Suprapubic skin (tissue), 4 donors: ENCODE measurements at regions not wholly inside any gene's neighbourhood (a gene's known extent, or its start where the extent isn't known, plus 50 kb on each side); places are given as distances from the start of the nearest gene placed in this dataset.

ENCODE experiments used
- DNase-seq, 2 donors: peaks; one replicate each; pipeline ENCODE4 v3.0.0-alpha.2; 2019; ENCODE audit warnings: low spot score in 2 of 2
- H3K27ac ChIP-seq: fragments of 200-600 bp; sonication (generic); one replicate; pipeline ENCODE4 v1.5.1; 2019
- H3K27me3 ChIP-seq: fragments of 200-600 bp; sonication (generic); one replicate; pipeline ENCODE4 v1.5.1; 2019
- H3K36me3 ChIP-seq: fragments of 200-600 bp; sonication (generic); one replicate; pipeline ENCODE4 v1.5.1; 2019
- H3K4me1 ChIP-seq: fragments of 200-600 bp; sonication (generic); one replicate; pipeline ENCODE4 v1.5.1; 2019
- H3K4me3 ChIP-seq: fragments of 200-600 bp; sonication (generic); one replicate; pipeline ENCODE4 v1.5.1; 2019; ENCODE audit warnings: mild to moderate bottlenecking
- H3K9me3 ChIP-seq: fragments of 200-600 bp; sonication (generic); one replicate; pipeline ENCODE4 v1.5.1; 2019
- CTCF ChIP-seq, 2 donors: fragments of 200-600 bp in 1 of 2; fragments of 450-650 bp in 1 of 2; sonication (generic) in 1 of 2; IDR thresholded peaks; one replicate each; pipeline ENCODE4 v1.5.1; 2016 to 2019; ENCODE audit warnings: antibody characterized with exemption in 2 of 2, mild to moderate bottlenecking in 1 of 2, moderate library complexity in 1 of 2
- EP300 ChIP-seq: sonication (generic); formaldehyde crosslinking; IDR thresholded peaks from one replicate; pipeline ENCODE4 v1.6.1; 2017; ENCODE audit warnings: antibody characterized with exemption
- POLR2A ChIP-seq, 2 donors: fragments of 450-650 bp; IDR thresholded peaks; one replicate each; pipeline ENCODE4 v1.6.1; 2017; ENCODE audit warnings: antibody characterized with exemption in 2 of 2, mild to moderate bottlenecking in 2 of 2, moderate library complexity in 2 of 2
- POLR2AphosphoS5 ChIP-seq, 3 donors: sonication (generic); formaldehyde crosslinking; IDR thresholded peaks; one replicate each; pipeline ENCODE4 v1.6.1; 2017; ENCODE audit warnings: antibody characterized with exemption in 3 of 3
- whole genome bisulfite sequencing: methylation state at CpG from one replicate; pipeline ENCODE4 v1.1.5; 2018; 5-methylcytosine and 5-hydroxymethylcytosine counted together

- DNase-seq = no peak
These were observed 573.5 kb upstream of the ZWINT start for GRCh38 chr10:56934515-56934914.

GRCh38 chr10:56928714-56929113 is 567.7 kb upstream of the ZWINT start:
- no peaks in the 10 kb centered on the region for H3K27me3 ChIP-seq
- 30% methylated on average over 1 of the region's 1 CpG for WGBS
- peaks cover 11% of the 10 kb centered on the region for H3K9me3 ChIP-seq
- no peak for DNase-seq
- TF ChIP-seq POLR2AphosphoS5 (IDR thresholded peaks at IDR 0.05) = no peak
- no peak for TF ChIP-seq EP300
- TF ChIP-seq POLR2A (IDR thresholded peaks at IDR 0.05) = no peak
- no peak for TF ChIP-seq CTCF (IDR thresholded peaks at IDR 0.05)
- no peak overlapping the region for H3K4me3 ChIP-seq
- H3K4me1 ChIP-seq = no peaks in the 10 kb centered on the region
- H3K36me3 ChIP-seq = no peaks in the 10 kb centered on the region
- no peak overlapping the region for H3K27ac ChIP-seq

More at GRCh38 chr10:56934515-56934914, 573.5 kb upstream of the ZWINT start:
- Histone ChIP-seq H3K36me3 (no peaks in the 10 kb centered on the region), H3K27ac (no peak overlapping the region), H3K9me3 (peaks cover 18% of the 10 kb centered on the region), H3K4me1 (no peaks in the 10 kb centered on the region), H3K4me3 (no peak overlapping the region), H3K27me3 (no peaks in the 10 kb centered on the region)
- WGBS = 76% methylated on average over 4 of the region's 4 CpGs
- TF ChIP-seq EP300 (no peak), POLR2A (IDR thresholded peaks at IDR 0.05) (no peak)

GRCh38 chr10:56927701-56928100 is 566.6 kb upstream of the ZWINT start:
- H3K9me3 ChIP-seq = peaks cover 11% of the 10 kb centered on the region
- DNase-seq = no peak
- no peak overlapping the region for H3K4me3 ChIP-seq
- 91% methylated on average over 2 of the region's 2 CpGs for WGBS
- no peaks in the 10 kb centered on the region for H3K4me1 ChIP-seq
- no peaks in the 10 kb centered on the region for H3K27me3 ChIP-seq
- H3K36me3 ChIP-seq = no peaks in the 10 kb centered on the region
- TF ChIP-seq POLR2A (IDR thresholded peaks at IDR 0.05) (no peak), CTCF (IDR thresholded peaks at IDR 0.05) (no peak), POLR2AphosphoS5 (IDR thresholded peaks at IDR 0.05) (no peak), EP300 (no peak)
- H3K27ac ChIP-seq = no peak overlapping the region

GRCh38 chr10:56920601-56921261 is 559.7 kb upstream of the ZWINT start:
- no peak overlapping the region for H3K27ac ChIP-seq
- TF ChIP-seq CTCF (IDR thresholded peaks at IDR 0.05) = no peak
- TF ChIP-seq EP300 = no peak
- no peak for TF ChIP-seq POLR2AphosphoS5 (IDR thresholded peaks at IDR 0.05)
- no peak for TF ChIP-seq POLR2A (IDR thresholded peaks at IDR 0.05)
- H3K9me3 ChIP-seq = peaks cover 5% of the 10 kb centered on the region
- no peaks in the 10 kb centered on the region for H3K4me1 ChIP-seq
- H3K36me3 ChIP-seq = no peaks in the 10 kb centered on the region
- no peak overlapping the region for H3K4me3 ChIP-seq
- DNase-seq = no peak
- no peaks in the 10 kb centered on the region for H3K27me3 ChIP-seq
- WGBS = 92% methylated on average over 11 of the region's 11 CpGs

- no peak for DNase-seq
- 73% methylated on average over 2 of the region's 2 CpGs for WGBS
These were observed 551.0 kb upstream of the ZWINT start for GRCh38 chr10:56912043-56912442.

More at GRCh38 chr10:56912043-56912442, 551.0 kb upstream of the ZWINT start:
- H3K9me3 ChIP-seq = no peaks in the 10 kb centered on the region
- H3K27me3 ChIP-seq = no peaks in the 10 kb centered on the region
- H3K4me3 ChIP-seq = no peak overlapping the region
- H3K27ac ChIP-seq = no peak overlapping the region
- no peaks in the 10 kb centered on the region for H3K36me3 ChIP-seq
- H3K4me1 ChIP-seq = no peaks in the 10 kb centered on the region
- TF ChIP-seq CTCF (IDR thresholded peaks at IDR 0.05) (no peak), POLR2AphosphoS5 (IDR thresholded peaks at IDR 0.05) (no peak), POLR2A (IDR thresholded peaks at IDR 0.05) (no peak), EP300 (no peak)
